Fibroblast of lung (primary cell): ENCODE measurements at regions not wholly inside any gene's neighbourhood (a gene's known extent, or its start where the extent isn't known, plus 50 kb on each side); places are given as distances from the start of the nearest gene placed in this dataset.
A peak's percentile ranks its signal among the peaks of the same experiment; 100 is the strongest.

Source experiments
- DNase-seq, 2 donors: peaks; one replicate each; pipeline versions ENCODE4 v3.0.0 to v3.0.0-alpha.2; 2010; ENCODE audit warnings: low read depth in 2 of 2
- H2AFZ ChIP-seq: 2 replicates; pipeline ENCODE4 v1.5.1; 2012; ENCODE audit warnings: low read length, control low read depth, inconsistent platforms
- H3K27ac ChIP-seq: 2 replicates; pipeline ENCODE4 v1.5.1; 2011; ENCODE audit warnings: low read length, control low read depth; ENCODE audit not compliant: insufficient read depth
- H3K27me3 ChIP-seq: 2 replicates; pipeline ENCODE4 v1.5.1; 2011; ENCODE audit warnings: mild to moderate bottlenecking, low read length; ENCODE audit not compliant: control insufficient read depth, insufficient read depth
- H3K36me3 ChIP-seq: 2 replicates; pipeline ENCODE4 v1.5.1; 2011; ENCODE audit warnings: low read length; ENCODE audit not compliant: control insufficient read depth, insufficient read depth
- H3K4me1 ChIP-seq: 2 replicates; pipeline ENCODE4 v1.5.1; 2011; ENCODE audit warnings: low read length; ENCODE audit not compliant: control insufficient read depth, insufficient read depth; ENCODE audit errors: extremely low read depth
- H3K4me2 ChIP-seq: 2 replicates; pipeline ENCODE4 v1.5.1; 2011; ENCODE audit warnings: low read length, control low read depth; ENCODE audit not compliant: insufficient read depth; ENCODE audit errors: extremely low read depth
- H3K4me3 ChIP-seq, 4 experiments: fragments of 200-600 bp in 1 of 4; sonication (generic) in 1 of 4; replicated peaks in 1 of 4; 2 replicates each; pipeline ENCODE4 v1.5.1; 2011 to 2016; ENCODE audit warnings: low read length in 4 of 4, low read depth in 3 of 4, mild to moderate bottlenecking in 3 of 4, control low read depth in 2 of 4, inconsistent platforms in 1 of 4, mixed read lengths in 1 of 4; ENCODE audit not compliant: insufficient read depth in 1 of 4; ENCODE audit errors: control extremely low read depth in 1 of 4
- H3K79me2 ChIP-seq: 2 replicates; pipeline ENCODE4 v1.5.1; 2012; ENCODE audit warnings: mild to moderate bottlenecking, low read length, inconsistent platforms; ENCODE audit not compliant: control insufficient read depth, insufficient read depth
- H3K9ac ChIP-seq: 2 replicates; pipeline ENCODE4 v1.5.1; 2011; ENCODE audit warnings: mild to moderate bottlenecking, low read length, control low read depth; ENCODE audit not compliant: insufficient read depth
- H3K9me3 ChIP-seq: 2 replicates; pipeline ENCODE4 v1.5.1; 2012; ENCODE audit warnings: low read depth, low read length; ENCODE audit not compliant: control insufficient read depth, insufficient read depth
- H4K20me1 ChIP-seq: 2 replicates; pipeline ENCODE4 v1.5.1; 2011; ENCODE audit warnings: low read length; ENCODE audit not compliant: control insufficient read depth, insufficient read depth; ENCODE audit errors: extremely low read depth
- EZH2 ChIP-seq: IDR thresholded peaks from 2 replicates; pipeline ENCODE4 v1.5.1; 2012; ENCODE audit warnings: low read length, control low read depth, mild to moderate bottlenecking; ENCODE audit errors: missing control alignments
- TF ChIP-seq, protein P1 (sequence below), 2 donors: IDR thresholded peaks in 1 of 2; conservative IDR thresholded peaks in 1 of 2; 1 replicate in 1 of 2; 2 replicates in 1 of 2; pipeline ENCODE4 v1.5.1; 2011 to 2012; ENCODE audit warnings: low read length in 2 of 2, control low read depth in 1 of 2, inconsistent platforms in 1 of 2, low read depth in 1 of 2, mild to moderate bottlenecking in 1 of 2

DNA sequence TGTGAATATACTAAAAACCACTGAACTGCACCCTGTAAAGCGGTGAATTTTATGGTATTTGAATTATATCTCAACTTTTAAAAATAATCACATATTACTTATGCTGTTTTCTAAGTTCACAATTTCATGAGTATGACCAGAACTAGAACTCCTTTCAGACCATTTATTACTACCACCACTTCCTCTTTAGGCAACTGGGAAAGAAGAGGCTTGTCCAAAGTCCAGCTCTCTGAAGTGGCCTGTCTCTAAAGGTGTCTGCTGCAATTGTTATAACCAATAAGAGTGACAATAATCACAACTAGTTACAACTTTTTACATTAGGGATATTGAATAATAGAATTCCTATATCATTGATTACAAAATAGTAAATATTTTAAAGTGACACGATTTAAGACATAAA lies 267.9 kb upstream of the PIK3C3 start:
- no peak overlapping the region for H3K4me2 ChIP-seq
- no peaks in the 10 kb centered on the region for H3K27me3 ChIP-seq
- no peak overlapping the region for H3K9ac ChIP-seq
- no peaks in the 10 kb centered on the region for H3K4me1 ChIP-seq
- H3K27ac ChIP-seq: no peak overlapping the region
- H2AFZ ChIP-seq: no peak overlapping the region
- TF ChIP-seq, protein P1, sequence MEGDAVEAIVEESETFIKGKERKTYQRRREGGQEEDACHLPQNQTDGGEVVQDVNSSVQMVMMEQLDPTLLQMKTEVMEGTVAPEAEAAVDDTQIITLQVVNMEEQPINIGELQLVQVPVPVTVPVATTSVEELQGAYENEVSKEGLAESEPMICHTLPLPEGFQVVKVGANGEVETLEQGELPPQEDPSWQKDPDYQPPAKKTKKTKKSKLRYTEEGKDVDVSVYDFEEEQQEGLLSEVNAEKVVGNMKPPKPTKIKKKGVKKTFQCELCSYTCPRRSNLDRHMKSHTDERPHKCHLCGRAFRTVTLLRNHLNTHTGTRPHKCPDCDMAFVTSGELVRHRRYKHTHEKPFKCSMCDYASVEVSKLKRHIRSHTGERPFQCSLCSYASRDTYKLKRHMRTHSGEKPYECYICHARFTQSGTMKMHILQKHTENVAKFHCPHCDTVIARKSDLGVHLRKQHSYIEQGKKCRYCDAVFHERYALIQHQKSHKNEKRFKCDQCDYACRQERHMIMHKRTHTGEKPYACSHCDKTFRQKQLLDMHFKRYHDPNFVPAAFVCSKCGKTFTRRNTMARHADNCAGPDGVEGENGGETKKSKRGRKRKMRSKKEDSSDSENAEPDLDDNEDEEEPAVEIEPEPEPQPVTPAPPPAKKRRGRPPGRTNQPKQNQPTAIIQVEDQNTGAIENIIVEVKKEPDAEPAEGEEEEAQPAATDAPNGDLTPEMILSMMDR (conservative IDR thresholded peaks at IDR 0.05 in 1 of 2, IDR thresholded peaks at IDR 0.05 in 1 of 2; ENCODE audit: low read depth in 1 of 2, low read length in 2 of 2): no peak
- TF ChIP-seq EZH2: no peak
- no peak for DNase-seq
- no peaks in the 10 kb centered on the region for H3K9me3 ChIP-seq
- no peaks in the 10 kb centered on the region for H4K20me1 ChIP-seq
- no peaks in the 10 kb centered on the region for H3K79me2 ChIP-seq
- no peaks in the 10 kb centered on the region for H3K36me3 ChIP-seq
- H3K4me3 ChIP-seq: no peak overlapping the region

DNA sequence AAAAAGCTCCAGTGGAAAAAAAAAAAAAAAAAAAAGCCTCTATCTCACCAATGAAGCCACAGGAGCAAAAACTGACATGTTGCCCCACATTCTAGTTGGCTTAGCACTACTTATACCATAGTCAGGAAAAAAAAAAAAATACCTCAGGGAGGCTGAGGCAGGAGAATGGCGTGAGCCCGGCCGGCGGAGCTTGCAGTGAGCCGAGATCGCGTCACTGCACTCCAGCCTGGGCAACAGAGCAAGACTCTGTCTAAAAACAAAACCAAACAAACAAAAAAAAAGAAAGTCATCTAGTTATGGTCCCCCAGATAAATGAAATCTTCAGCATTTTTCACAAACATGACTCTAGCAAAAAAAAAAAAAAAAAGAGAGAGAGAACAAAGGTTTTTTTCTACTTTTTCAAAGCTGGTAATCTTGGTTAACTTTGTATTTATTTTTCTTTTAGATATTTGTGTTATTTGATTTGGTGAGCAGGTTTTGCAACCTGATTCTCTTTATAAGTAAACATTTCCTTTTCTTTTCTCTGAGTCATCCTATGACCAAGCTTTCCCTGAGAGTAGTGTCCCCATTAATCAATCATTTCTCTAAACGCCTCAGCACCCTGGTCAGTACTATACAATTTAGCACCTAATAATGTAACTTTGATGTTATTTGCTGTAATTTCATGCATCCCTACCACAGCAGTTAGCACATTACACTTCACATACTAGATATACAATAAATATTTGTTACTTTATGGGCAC lies 273.7 kb upstream of the PIK3C3 start:
- Histone ChIP-seq H3K27ac (no peak overlapping the region), H2AFZ (no peak overlapping the region), H3K9ac (no peak overlapping the region), H3K36me3 (no peaks in the 10 kb centered on the region), H3K4me2 (no peak overlapping the region), H3K79me2 (no peaks in the 10 kb centered on the region), H3K9me3 (no peaks in the 10 kb centered on the region), H3K27me3 (no peaks in the 10 kb centered on the region), H3K4me3 (no peak overlapping the region), H4K20me1 (no peaks in the 10 kb centered on the region), H3K4me1 (no peaks in the 10 kb centered on the region)
- DNase-seq: peak; percentile 25
- no peak for TF ChIP-seq EZH2
- TF ChIP-seq, protein P1 (conservative IDR thresholded peaks at IDR 0.05 in 1 of 2, IDR thresholded peaks at IDR 0.05 in 1 of 2; ENCODE audit: low read depth in 1 of 2, low read length in 2 of 2): no peak

DNA sequence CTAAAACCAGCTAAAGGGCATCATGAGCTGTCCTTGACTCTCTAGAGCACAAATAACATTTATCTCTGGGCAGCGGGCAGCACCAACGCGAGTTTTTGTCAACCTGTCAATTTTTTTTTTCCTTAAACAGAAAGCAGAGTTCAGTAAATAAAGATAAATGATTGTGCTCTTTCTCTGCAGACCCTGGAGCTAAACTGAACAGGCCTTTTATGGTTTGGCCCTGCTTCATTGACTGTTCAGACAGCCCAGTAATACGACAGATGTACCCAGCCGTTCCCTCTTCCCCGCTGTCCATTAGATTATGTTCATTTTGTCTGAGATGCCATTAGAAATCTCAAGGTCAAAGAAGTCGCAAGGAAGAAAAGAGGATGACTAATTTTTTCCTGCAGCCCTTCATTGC lies 280.5 kb upstream of the PIK3C3 start:
- TF ChIP-seq, protein P1 (conservative IDR thresholded peaks at IDR 0.05 in 1 of 2, IDR thresholded peaks at IDR 0.05 in 1 of 2; ENCODE audit: low read depth in 1 of 2, low read length in 2 of 2): no peak
- no peak for TF ChIP-seq EZH2
- H3K4me2 ChIP-seq: no peak overlapping the region
- no peak for DNase-seq
- no peaks in the 10 kb centered on the region for H3K79me2 ChIP-seq
- no peaks in the 10 kb centered on the region for H3K9me3 ChIP-seq
- H3K9ac ChIP-seq: no peak overlapping the region
- no peak overlapping the region for H3K4me3 ChIP-seq
- no peaks in the 10 kb centered on the region for H4K20me1 ChIP-seq
- H3K4me1 ChIP-seq: no peaks in the 10 kb centered on the region
- no peaks in the 10 kb centered on the region for H3K36me3 ChIP-seq
- no peak overlapping the region for H2AFZ ChIP-seq
- no peaks in the 10 kb centered on the region for H3K27me3 ChIP-seq
- H3K27ac ChIP-seq: no peak overlapping the region
